Caco-2 (cell line): ENCODE measurements at regions not wholly inside any gene's neighbourhood (a gene's known extent, or its start where the extent isn't known, plus 50 kb on each side); places are given as distances from the start of the nearest gene placed in this dataset.

Experiments used
- BruUV-seq: library from RNA; stranded (reverse); fragments of 400-500 nt; replicated peaks from 2 replicates; lab custom pipeline; 2021; lab: Mats Ljungman, UMichigan
- CTCF ChIA-PET: fragments of 300-600 bp; sonication (Branson Sonifier 250); formaldehyde crosslinking; loops from one replicate; lab custom pipeline; 2022; ENCODE audit warnings: antibody characterized with exemption; lab: Charles Lee
- POLR2A ChIA-PET: fragments of 300-600 bp; sonication (Branson Sonifier 250); formaldehyde crosslinking; loops from one replicate; lab custom pipeline; 2022; ENCODE audit warnings: antibody characterized with exemption; lab: Charles Lee
- DNase-seq, 2 experiments: peaks; one replicate each; pipeline versions ENCODE4 v3.0.0 to v3.0.0-alpha.2; 2020 to 2022
- H3K27me3 ChIP-seq: replicated peaks from 2 replicates; pipeline ENCODE4 v1.6.0; 2011; ENCODE audit warnings: low read length; ENCODE audit not compliant: control insufficient read depth, insufficient read depth
- H3K36me3 ChIP-seq: 2 replicates; pipeline ENCODE4 v1.5.1; 2011; ENCODE audit warnings: low read length; ENCODE audit not compliant: control insufficient read depth, insufficient read depth
- H3K4me1 ChIP-seq: fragments of 250-450 bp; sonication (Bioruptor Pico); 2 replicates; pipeline ENCODE4 v1.5.1; 2020; ENCODE audit warnings: mild to moderate bottlenecking
- H3K4me3 ChIP-seq: 2 replicates; pipeline ENCODE4 v1.5.1; 2011; ENCODE audit warnings: low read depth, mild to moderate bottlenecking, control low read depth, low read length
- H3K9me3 ChIP-seq: fragments of 250-450 bp; sonication (Bioruptor Pico); 2 replicates; pipeline ENCODE4 v1.5.1; 2020; ENCODE audit warnings: mild to moderate bottlenecking, moderate library complexity
- H3K27ac Mint-ChIP-seq: one replicate; pipeline ENCODE4 v1.8.0; 2022; ENCODE audit warnings: mixed read lengths; ENCODE audit not compliant: unreplicated experiment
- H3K27me3 Mint-ChIP-seq: one replicate; pipeline ENCODE4 v1.8.0; 2022; ENCODE audit warnings: mixed read lengths; ENCODE audit not compliant: insufficient read depth, unreplicated experiment
- H3K36me3 Mint-ChIP-seq: one replicate; pipeline ENCODE4 v1.8.0; 2022; ENCODE audit warnings: mild to moderate bottlenecking, mixed read lengths; ENCODE audit not compliant: insufficient read depth, unreplicated experiment
- H3K4me1 Mint-ChIP-seq: one replicate; pipeline ENCODE4 v1.8.0; 2022; ENCODE audit warnings: low read depth, mixed read lengths; ENCODE audit not compliant: unreplicated experiment
- H3K4me3 Mint-ChIP-seq: one replicate; pipeline ENCODE4 v1.8.0; 2022; ENCODE audit warnings: mild to moderate bottlenecking, moderate library complexity, mixed read lengths; ENCODE audit not compliant: unreplicated experiment
- H3K9me3 Mint-ChIP-seq: one replicate; pipeline ENCODE4 v1.8.0; 2022; ENCODE audit warnings: mixed read lengths; ENCODE audit not compliant: unreplicated experiment
- CTCF ChIP-seq, 2 experiments: fragments of 200-600 bp in 1 of 2; IDR thresholded peaks; 1 replicate in 1 of 2; 2 replicates in 1 of 2; pipeline versions ENCODE4 v1.5.1 to v1.8.0; 2011 to 2022; ENCODE audit warnings: antibody characterized with exemption in 1 of 2, control low read depth in 1 of 2, inconsistent platforms in 1 of 2, low read depth in 1 of 2, low read length in 1 of 2, mild to moderate bottlenecking in 1 of 2, moderate library complexity in 1 of 2; ENCODE audit not compliant: insufficient read depth in 1 of 2, severe bottlenecking in 1 of 2, unreplicated experiment in 1 of 2
- intact Hi-C: fragments of 100-400 bp; cut with micrococcal nuclease; formaldehyde crosslinking; loops from one replicate; pipeline ENCODE4 v1.10.0; 2022; ENCODE audit not compliant: unreplicated experiment

GRCh38 chr5:89064736-89065135, 181.8 kb upstream of the MEF2C start:
- TF ChIP-seq CTCF (IDR thresholded peaks at IDR 0.05; ENCODE audit: insufficient read depth in 1 of 2, low read depth in 1 of 2, low read length in 1 of 2, severe bottlenecking in 1 of 2, unreplicated experiment in 1 of 2) = no peak
- ChIA-PET CTCF (no interaction called here), POLR2A (no interaction called here)
- H3K4me3 Mint-ChIP-seq = no peak overlapping the region
- H3K27ac Mint-ChIP-seq = no peak overlapping the region
- no peaks in the 10 kb centered on the region for H3K36me3 Mint-ChIP-seq
- Histone ChIP-seq H3K9me3 (no peaks in the 10 kb centered on the region), H3K27me3 (no peaks in the 10 kb centered on the region), H3K4me1 (no peaks in the 10 kb centered on the region), H3K4me3 (no peak overlapping the region), H3K36me3 (no peaks in the 10 kb centered on the region)
- H3K27me3 Mint-ChIP-seq = peaks cover 4% of the 10 kb centered on the region
- DNase-seq = no peak
- H3K9me3 Mint-ChIP-seq = no peaks in the 10 kb centered on the region
- BruUV-seq = no TSS peak
- no peaks in the 10 kb centered on the region for H3K4me1 Mint-ChIP-seq
- intact Hi-C loops = no loop called here

GRCh38 chr5:89064054-89064453, 181.1 kb upstream of the MEF2C start:
- H3K36me3 ChIP-seq = no peaks in the 10 kb centered on the region
- Mint-ChIP-seq H3K4me1 (no peaks in the 10 kb centered on the region), H3K27me3 (peaks cover 4% of the 10 kb centered on the region), H3K4me3 (no peak overlapping the region), H3K36me3 (no peaks in the 10 kb centered on the region), H3K9me3 (no peaks in the 10 kb centered on the region), H3K27ac (no peak overlapping the region)
- H3K27me3 ChIP-seq = no peaks in the 10 kb centered on the region
- H3K4me1 ChIP-seq = no peaks in the 10 kb centered on the region
- no peak for TF ChIP-seq CTCF (IDR thresholded peaks at IDR 0.05; ENCODE audit: insufficient read depth in 1 of 2, low read depth in 1 of 2, low read length in 1 of 2, severe bottlenecking in 1 of 2, unreplicated experiment in 1 of 2)
- H3K4me3 ChIP-seq = no peak overlapping the region
- no peak for DNase-seq
- BruUV-seq = no TSS peak
- intact Hi-C loops = no loop called here
- no peaks in the 10 kb centered on the region for H3K9me3 ChIP-seq
- ChIA-PET POLR2A (no interaction called here), CTCF (no interaction called here)

- Histone ChIP-seq H3K4me3 (no peak overlapping the region), H3K27me3 (no peaks in the 10 kb centered on the region), H3K9me3 (no peaks in the 10 kb centered on the region), H3K36me3 (no peaks in the 10 kb centered on the region), H3K4me1 (no peaks in the 10 kb centered on the region)
- H3K4me1 Mint-ChIP-seq = no peaks in the 10 kb centered on the region
- no peak for TF ChIP-seq CTCF (IDR thresholded peaks at IDR 0.05; ENCODE audit: insufficient read depth in 1 of 2, low read depth in 1 of 2, low read length in 1 of 2, severe bottlenecking in 1 of 2, unreplicated experiment in 1 of 2)
- H3K9me3 Mint-ChIP-seq = no peaks in the 10 kb centered on the region
- no peak overlapping the region for H3K27ac Mint-ChIP-seq
- H3K4me3 Mint-ChIP-seq = no peak overlapping the region
- no peak for DNase-seq
- H3K27me3 Mint-ChIP-seq = peaks cover 4% of the 10 kb centered on the region
- no TSS peak for BruUV-seq
- ChIA-PET POLR2A (no interaction called here), CTCF (no interaction called here)
- no peaks in the 10 kb centered on the region for H3K36me3 Mint-ChIP-seq
- intact Hi-C loops = no loop called here
These were observed 177.8 kb upstream of the MEF2C start for GRCh38 chr5:89060768-89061167.
